ENCODE measurements at regions not wholly inside any gene's neighbourhood (a gene's known extent, or its start where the extent isn't known, plus 50 kb on each side); places are given as distances from the start of the nearest gene placed in this dataset.

- H3K9me3 ChIP-seq: no peaks in the 10 kb centered on the region
- H3K36me3 ChIP-seq: no peaks in the 10 kb centered on the region
- no peaks in the 10 kb centered on the region for H3K27me3 ChIP-seq
- no peak overlapping the region for H3K27ac ChIP-seq
- TF ChIP-seq, protein P1, sequence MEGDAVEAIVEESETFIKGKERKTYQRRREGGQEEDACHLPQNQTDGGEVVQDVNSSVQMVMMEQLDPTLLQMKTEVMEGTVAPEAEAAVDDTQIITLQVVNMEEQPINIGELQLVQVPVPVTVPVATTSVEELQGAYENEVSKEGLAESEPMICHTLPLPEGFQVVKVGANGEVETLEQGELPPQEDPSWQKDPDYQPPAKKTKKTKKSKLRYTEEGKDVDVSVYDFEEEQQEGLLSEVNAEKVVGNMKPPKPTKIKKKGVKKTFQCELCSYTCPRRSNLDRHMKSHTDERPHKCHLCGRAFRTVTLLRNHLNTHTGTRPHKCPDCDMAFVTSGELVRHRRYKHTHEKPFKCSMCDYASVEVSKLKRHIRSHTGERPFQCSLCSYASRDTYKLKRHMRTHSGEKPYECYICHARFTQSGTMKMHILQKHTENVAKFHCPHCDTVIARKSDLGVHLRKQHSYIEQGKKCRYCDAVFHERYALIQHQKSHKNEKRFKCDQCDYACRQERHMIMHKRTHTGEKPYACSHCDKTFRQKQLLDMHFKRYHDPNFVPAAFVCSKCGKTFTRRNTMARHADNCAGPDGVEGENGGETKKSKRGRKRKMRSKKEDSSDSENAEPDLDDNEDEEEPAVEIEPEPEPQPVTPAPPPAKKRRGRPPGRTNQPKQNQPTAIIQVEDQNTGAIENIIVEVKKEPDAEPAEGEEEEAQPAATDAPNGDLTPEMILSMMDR (IDR thresholded peaks at IDR 0.05): no peak
- TF ChIP-seq POLR2A (IDR thresholded peaks at IDR 0.05): no peak
- H3K4me3 ChIP-seq: no peak overlapping the region
- H3K4me1 ChIP-seq: no peaks in the 10 kb centered on the region
- intact Hi-C loops (cut with DNase I; ENCODE audit: low total_unique reads): no loop called here
- no peak for DNase-seq
These were observed 1176.3 kb downstream of the PCDH18 start for GRCh38 chr4:136355970-136356369.

- H3K36me3 ChIP-seq: no peaks in the 10 kb centered on the region
- H3K27ac ChIP-seq: no peak overlapping the region
- no peak overlapping the region for H3K4me3 ChIP-seq
- intact Hi-C loops (cut with DNase I; ENCODE audit: low total_unique reads): no loop called here
- TF ChIP-seq, protein P1 (IDR thresholded peaks at IDR 0.05): no peak
- TF ChIP-seq POLR2A (IDR thresholded peaks at IDR 0.05): no peak
- H3K4me1 ChIP-seq: no peaks in the 10 kb centered on the region
- no peaks in the 10 kb centered on the region for H3K9me3 ChIP-seq
- no peaks in the 10 kb centered on the region for H3K27me3 ChIP-seq
- no peak for DNase-seq
These were observed 1189.0 kb downstream of the PCDH18 start for GRCh38 chr4:136343340-136343739.

DNA sequence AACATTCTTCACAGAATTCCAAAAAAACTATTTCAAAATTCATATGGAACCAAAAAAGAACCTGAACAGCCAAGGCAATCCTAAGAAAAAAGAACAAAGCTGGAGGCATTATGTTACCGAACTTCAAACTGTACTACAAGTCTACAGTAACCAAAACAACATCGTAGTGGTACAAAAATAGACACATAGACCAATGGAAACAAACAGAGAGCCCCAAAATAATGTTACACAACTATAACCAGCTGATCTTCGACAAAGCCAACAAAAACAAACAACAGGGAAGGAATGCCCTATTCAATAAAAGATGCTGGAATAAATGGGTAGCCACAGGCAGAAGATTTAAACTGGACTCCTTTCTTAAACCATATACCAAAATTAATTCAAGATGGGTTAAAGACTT, 1189.6 kb downstream of the PCDH18 start:
- TF ChIP-seq POLR2A (IDR thresholded peaks at IDR 0.05): no peak
- TF ChIP-seq, protein P1 (IDR thresholded peaks at IDR 0.05): no peak
- no peak for DNase-seq

GRCh38 chr4:136337216-136337615, 1195.1 kb downstream of the PCDH18 start:
- Histone ChIP-seq H3K4me3 (no peak overlapping the region), H3K4me1 (no peaks in the 10 kb centered on the region), H3K27ac (no peak overlapping the region), H3K9me3 (no peaks in the 10 kb centered on the region), H3K27me3 (no peaks in the 10 kb centered on the region), H3K36me3 (no peaks in the 10 kb centered on the region)
- DNase-seq: no peak
- intact Hi-C loops (cut with DNase I; ENCODE audit: low total_unique reads): no loop called here
- TF ChIP-seq POLR2A (IDR thresholded peaks at IDR 0.05): no peak
- TF ChIP-seq, protein P1 (IDR thresholded peaks at IDR 0.05): no peak

More for the DNA sequence above, 1189.6 kb downstream of the PCDH18 start:
- H3K9me3 ChIP-seq: no peaks in the 10 kb centered on the region
- H3K27ac ChIP-seq: no peak overlapping the region
- intact Hi-C loops (cut with DNase I; ENCODE audit: low total_unique reads): no loop called here
- no peaks in the 10 kb centered on the region for H3K4me1 ChIP-seq
- no peaks in the 10 kb centered on the region for H3K27me3 ChIP-seq
- no peak overlapping the region for H3K4me3 ChIP-seq
- no peaks in the 10 kb centered on the region for H3K36me3 ChIP-seq

GRCh38 chr4:136336479-136336878, 1195.8 kb downstream of the PCDH18 start:
- Histone ChIP-seq H3K4me3 (no peak overlapping the region), H3K4me1 (no peaks in the 10 kb centered on the region), H3K9me3 (no peaks in the 10 kb centered on the region), H3K36me3 (no peaks in the 10 kb centered on the region), H3K27me3 (no peaks in the 10 kb centered on the region), H3K27ac (no peak overlapping the region)
- intact Hi-C loops (cut with DNase I; ENCODE audit: low total_unique reads): no loop called here
- DNase-seq: no peak
- no peak for TF ChIP-seq POLR2A (IDR thresholded peaks at IDR 0.05)
- TF ChIP-seq, protein P1 (IDR thresholded peaks at IDR 0.05): no peak
